GM21360 (cell line): ENCODE measurements at regions not wholly inside any gene's neighbourhood (a gene's known extent, or its start where the extent isn't known, plus 50 kb on each side); places are given as distances from the start of the nearest gene placed in this dataset.
A peak's percentile ranks its signal among the peaks of the same experiment; 100 is the strongest.
"Not testable (repeated sequence)": the region's sequence is repeated elsewhere in the genome, so short reads cannot be mapped to it uniquely, and the experiment has no call there.

Experiments
- ATAC-seq: cut with Tn5 transposase; IDR thresholded peaks from one replicate; pipeline ENCODE4 v1.9.1; 2021; ENCODE audit warnings: mild to moderate bottlenecking, moderate library complexity; ENCODE audit not compliant: unreplicated experiment

DNA sequence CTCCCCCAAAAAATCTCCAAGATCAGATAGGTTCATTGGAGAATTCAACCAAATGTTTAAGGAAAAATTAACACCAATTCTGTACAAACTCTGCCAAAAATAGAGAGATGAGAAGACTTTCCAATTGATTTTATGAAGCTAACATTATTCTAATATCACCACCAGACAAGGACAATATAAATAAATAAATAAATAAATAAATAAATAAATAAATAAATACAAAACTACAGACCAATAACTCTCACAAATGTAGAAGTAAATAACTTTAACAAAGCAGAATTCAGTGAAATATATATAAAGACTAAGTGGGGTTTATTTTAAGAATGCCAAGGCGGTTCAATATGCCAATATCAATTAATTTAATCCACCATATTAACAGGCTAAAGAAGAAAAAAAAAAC lies 425.9 kb upstream of the GHITM start:
- no peak for ATAC-seq

DNA sequence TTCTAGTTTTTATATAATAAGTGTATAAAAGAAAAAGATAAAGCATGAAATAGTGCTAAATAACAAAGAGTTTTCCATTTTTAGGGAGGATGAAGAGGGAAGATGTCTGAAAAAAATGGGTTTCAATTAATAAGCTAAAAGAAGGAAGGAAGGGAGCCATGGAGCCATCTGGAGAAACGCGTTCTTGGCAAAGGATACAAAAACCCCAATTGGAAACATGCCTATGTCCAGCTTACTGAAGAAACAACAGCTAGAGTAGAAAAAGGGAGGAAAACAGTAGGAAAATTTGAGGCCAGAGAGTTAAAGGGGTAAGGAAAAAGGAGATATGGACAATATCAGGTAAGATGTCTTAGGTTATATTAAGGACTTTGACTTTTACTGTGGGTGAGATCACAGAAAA lies 416.2 kb upstream of the GHITM start:
- no peak for ATAC-seq

DNA sequence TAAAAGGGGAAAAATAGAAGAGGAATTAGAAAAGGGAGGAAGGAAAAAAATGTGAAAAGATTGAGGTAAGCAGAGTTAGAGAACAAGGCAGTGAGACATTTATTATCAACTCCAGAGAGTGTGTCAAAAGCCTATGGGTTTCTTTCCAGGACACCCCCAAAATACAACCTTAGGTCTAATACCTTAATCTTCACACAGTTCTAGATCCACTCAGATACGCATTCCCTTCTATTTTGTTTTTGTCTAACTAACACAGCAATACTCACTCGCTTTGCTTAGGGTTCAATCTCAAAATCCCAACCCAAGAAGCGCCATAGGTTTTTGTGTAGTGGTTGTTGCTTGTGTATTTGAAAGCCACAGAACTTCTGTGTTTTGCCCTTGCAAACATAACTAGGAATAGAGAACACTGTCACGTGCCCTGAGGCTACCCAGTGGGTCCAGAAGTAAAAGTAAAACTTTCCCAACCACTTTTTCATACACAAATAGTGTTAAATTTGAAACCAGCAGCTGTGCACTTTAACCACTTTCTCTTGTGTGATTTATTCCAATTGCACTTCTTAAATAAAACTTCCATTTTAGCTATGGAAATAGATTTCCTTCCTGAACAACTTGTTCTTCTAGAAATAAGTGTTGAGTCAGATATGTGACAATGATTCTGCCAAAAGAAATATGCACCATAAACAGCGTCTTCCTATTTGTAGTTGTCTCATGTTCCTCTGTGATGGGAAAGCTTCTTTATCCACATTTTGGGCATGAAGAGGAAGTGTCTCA lies 414.7 kb upstream of the GHITM start:
- peak; percentile 85 for ATAC-seq

DNA sequence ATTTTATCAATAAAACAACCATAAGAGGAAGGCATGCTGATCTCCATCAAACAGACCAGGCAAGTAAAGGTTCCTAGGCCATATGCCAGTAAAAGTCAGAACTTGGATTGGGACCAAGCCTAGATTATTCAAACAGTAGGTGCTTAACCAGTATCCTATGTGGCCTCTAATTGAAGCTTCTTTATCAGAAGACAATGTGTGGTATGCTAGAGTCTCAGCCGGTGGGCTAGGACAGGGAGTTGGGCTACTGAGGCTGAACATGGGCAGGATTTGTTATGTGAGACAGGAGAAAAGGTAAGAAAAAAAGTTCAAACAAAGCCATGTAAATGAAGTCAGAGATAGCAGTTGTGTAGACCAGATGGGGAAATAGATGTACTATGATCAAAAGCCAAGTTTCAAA lies 413.7 kb upstream of the GHITM start:
- no peak for ATAC-seq

DNA sequence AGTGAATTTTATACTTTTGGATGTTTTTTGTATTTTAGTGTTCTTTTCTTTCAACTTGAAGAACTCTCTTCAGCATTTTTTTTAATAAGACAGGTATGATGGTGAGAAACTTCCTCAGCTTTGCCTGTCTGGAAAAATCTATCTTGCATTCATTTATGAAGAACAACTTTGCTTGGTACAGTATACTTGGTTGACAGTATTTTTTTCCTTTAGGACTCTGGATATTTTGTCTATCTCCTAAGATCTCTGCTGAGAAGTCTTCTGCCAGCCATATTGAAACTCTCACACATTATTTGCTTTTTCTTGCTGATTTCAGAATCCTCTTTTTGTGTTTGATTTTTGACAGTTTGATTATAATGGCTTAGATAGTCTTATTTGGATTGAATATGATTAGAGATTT lies 405.0 kb upstream of the GHITM start:
- ATAC-seq = no peak

DNA sequence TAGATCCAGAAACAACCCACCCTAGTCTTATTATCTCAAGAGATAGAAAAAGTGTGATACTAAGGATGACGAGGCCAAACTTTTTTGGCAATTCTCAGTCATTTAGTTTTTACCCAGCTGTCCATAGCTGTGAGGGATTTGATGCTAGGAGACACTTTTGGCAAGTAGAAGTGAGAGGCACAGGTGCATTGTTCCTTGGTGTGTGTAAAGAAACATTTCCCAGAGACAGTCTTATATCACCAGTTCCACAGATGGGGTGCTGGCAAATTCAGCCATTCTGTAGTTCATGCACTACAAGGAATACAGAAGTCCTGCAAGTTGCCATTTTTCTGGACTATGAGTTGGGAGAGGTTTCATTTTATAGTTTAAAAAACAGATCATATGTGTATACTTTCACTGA lies 403.3 kb upstream of the GHITM start:
- no peak for ATAC-seq

DNA sequence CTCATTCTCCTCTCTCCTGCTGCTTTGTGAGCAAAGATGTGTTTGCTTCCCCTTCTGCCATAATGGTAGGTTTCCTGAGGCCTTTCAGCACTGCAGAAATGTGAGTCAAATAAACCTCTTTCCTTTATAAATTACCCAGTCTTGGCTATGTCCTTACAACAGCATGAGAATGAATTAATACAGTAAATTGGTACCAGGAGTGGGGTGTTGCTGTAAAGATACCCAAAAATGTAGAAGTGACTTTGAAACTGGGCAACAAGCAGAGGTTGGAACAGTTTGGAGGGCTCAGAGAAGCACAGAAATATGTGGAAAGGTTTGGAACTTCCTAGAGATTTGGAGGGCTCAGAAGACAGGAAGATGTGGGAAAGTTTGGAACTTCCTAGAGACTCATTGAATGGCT lies 388.7 kb upstream of the GHITM start:
- ATAC-seq = no peak

DNA sequence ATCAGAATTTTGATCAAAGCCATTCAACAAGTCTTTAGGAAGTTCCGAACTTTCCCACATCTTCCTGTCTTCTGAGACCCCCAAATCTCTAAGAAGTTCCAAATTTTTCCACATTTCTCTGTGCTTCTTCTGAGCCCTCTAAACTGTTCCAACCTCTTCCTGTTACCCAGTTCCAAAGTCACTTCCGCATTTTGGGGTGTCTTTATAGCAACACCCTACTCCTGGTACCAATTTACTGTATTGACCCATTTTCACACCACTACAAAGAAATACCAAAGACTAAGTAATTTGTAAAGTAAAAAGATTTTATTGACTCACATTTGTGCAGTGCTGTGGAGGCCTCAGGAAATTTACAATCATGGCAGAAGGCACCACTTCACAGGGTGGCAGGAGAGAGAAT lies 385.8 kb upstream of the GHITM start:
- ATAC-seq = no peak

DNA sequence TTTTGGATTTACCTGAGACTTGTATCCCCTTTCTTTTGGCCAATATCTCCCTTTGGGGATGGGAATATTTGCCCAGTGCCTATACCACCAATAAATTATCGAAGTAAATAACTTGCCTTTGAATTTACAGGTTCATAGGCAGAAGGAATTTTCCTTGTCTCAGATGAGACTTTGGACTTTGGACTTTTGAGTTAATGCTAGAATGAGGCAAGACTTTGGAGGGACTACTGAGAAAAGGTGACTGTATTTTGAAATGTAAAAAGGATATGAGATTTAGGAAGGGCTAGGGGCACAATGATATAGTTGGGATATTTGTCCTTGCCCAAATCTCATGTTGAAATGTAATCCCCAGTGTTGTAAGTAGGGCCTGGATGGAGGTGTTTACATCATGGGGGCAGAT lies 384.5 kb upstream of the GHITM start:
- no peak for ATAC-seq

DNA sequence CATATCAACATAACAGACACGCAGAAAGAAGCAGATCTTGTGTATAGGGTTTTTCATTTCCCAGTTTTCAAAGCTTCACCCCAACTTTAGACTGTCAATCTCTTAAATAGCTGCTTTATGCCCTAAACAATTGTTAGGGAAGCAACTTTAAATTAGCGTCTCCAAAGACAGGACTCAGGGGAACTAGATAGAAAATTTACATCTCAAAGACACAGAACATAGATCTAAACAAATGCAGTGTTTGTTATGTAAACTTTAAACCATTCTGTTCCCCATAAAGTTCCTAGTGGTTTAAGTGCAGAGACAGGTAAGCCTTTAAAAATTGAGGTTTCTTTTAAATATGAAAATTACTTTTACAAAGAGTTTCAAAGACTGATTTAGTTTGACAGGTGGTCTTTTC lies 379.2 kb upstream of the GHITM start:
- ATAC-seq = no peak

DNA sequence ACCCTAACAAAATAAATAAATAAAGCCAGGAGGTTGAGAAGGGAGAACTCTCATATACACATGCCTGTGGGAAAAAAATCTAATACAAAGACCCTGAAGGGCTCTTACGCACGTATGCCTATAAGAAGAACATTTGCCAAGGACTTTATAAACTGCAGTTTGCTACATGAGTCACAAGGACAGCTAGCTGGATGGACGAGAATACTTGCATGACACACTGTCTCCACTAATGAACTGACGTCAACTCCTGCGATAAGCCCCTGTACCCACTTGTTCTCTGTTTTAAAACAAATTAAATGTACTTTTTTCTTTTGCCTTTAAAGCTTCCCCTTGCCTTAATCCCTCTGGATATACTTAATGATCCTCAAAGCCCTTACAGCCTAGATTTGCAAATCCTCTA lies 374.6 kb upstream of the GHITM start:
- ATAC-seq = no peak

DNA sequence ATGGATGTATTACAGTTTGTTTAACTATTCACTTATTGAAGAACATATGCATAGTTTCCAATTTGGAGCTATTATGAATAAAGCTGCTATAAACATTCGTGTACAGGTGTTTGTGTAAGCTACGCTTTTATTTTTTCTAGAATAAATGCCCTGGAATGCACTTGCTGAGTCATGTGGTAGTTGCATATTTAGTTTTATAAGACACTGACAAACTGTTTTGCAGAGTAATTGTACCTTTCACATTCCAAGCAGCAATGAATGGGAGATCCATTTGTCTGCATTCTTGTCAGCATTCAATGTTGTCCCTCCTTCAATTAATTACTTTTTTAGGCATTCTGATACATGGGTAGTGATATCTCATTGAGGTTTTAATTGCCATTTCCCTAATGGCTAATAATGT lies 373.6 kb upstream of the GHITM start:
- ATAC-seq = no peak

DNA sequence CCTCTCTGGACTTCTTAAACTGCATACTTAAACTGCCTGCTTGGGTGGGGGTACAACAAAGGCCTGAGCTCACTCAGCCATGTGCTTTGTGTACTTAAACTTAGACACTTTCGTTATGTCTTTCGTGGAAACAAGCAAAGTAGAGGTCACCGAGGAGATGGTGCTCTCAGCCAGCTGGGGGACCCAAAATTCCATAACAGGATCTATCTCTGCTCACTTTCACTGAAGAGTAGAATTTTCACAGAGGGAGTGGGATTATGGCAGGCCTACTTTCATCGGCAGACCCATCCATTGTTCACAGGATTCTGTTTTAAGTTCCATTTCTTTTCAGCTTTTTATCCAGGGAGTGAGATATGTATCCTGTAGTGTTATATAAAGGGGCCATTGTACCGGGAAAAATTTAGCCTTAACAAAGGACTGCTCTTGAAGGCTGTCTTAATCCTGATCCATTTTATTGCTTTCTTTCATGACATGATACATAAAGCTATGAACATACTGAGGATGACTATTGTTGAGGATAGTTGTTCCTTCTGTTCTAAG lies 370.0 kb upstream of the GHITM start:
- ATAC-seq = no peak

DNA sequence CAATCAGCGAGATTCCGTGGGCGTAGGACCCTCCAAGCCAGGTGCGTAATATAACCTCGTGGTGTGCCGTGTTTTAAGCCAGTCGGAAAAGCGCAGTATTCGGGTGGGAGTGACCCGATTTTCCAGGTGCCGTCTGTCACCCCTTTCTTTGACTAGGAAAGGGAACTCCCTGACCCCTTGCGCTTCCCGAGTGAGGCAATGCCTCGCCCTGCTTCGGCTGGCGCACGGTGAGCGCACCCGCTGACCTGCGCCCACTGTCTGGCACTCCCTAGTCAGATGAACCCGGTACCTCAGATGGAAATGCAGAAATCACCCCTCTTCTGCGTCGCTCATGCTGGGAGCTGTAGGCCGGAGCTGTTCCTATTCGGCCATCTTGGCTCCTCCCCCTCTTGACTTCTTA lies 352.6 kb upstream of the GHITM start:
- ATAC-seq = not testable (repeated sequence)

DNA sequence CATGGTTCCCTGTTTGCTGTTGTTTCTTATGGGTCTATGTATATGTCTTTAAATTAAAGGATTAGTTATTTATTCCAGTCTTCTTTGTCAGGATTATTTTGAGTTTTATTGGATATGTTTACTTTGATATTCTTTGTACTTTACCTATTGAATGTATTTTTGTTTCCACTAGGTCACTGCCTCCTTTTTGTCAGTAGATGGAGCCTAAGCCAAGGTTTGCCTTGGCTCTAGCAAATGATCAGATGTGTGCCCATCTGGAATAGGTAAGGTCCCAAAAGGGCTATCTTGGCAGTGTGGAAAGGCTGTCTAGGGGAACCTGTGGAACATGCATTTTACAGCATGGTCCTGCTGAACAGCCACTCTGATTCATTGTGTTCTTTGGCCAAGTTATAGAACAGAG lies 337.3 kb upstream of the GHITM start:
- no peak for ATAC-seq

DNA sequence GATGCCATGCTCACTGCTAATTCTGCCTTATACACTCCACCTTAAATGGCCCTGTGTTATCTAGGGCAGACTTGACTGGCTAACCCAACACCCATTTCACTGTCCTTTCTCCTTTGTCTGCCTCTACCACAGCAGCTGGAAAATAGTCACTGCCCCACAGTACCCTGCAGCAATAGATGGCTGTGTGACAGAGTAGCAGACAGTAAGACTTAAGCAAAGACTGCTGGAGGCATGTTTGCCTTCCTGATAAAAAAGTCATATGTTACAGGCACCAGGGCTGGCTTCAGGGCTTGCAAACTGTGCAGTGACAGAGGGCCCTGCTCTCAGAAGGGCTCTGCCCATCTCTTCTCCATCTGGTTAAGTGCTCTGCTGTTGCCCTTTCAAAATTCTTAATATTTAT lies 332.6 kb upstream of the GHITM start:
- no peak for ATAC-seq

DNA sequence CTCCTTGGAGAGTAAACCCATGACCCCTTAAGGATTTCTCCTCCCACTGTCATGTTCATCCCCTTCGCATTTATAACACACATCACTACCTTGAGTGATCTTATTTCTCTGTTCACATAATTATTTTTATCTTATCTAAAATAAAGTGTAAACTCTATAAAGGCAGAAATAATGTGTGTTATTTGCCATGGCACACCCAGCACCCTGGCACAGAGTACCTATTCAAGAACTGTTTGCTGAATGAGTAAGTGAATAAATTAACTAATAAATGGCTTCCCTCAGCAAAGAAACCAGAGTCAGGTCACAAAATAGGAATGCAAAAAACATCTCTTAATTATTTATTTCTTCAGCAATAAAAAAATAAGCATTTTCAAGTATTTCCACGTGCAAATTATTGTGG lies 330.3 kb upstream of the GHITM start:
- ATAC-seq = no peak

DNA sequence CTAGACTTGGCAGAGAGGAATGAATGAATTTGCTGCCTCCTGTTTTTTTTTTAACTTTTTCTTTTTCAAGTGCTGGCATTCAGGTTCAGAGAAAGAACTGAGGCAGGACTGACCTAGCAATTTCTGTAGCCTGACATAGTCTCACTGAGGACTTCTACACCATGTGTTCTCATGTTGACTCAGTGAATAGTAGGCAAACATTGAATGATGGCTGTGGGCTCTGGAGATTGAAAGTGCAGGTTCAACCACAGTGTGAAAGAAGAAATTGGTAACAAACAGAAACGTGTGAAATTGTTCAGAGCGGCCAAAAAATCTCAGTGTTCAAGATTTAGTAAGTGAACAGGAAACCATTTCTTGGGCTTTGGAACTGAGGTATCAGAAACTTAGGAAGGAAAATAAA lies 322.4 kb upstream of the GHITM start:
- peak; percentile 54 for ATAC-seq

DNA sequence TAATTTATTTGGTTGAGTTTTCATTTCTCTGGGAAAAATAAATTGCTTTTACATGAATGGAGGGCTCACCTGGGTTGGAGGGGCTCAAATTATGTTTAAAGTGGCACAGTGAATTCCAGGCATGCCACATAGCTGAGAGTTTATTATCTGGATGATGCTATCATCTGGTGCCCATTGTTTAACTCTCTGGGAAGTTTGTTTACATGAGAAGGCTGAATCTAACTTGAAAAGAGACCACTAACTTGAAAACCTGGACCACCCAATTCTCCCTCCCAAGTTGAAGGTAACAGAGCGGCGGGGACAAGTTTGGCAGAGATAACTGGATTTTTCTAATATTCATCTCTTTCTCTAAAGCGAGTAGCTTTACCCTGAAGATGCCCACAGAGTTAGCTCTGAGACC lies 321.5 kb upstream of the GHITM start:
- ATAC-seq = no peak

DNA sequence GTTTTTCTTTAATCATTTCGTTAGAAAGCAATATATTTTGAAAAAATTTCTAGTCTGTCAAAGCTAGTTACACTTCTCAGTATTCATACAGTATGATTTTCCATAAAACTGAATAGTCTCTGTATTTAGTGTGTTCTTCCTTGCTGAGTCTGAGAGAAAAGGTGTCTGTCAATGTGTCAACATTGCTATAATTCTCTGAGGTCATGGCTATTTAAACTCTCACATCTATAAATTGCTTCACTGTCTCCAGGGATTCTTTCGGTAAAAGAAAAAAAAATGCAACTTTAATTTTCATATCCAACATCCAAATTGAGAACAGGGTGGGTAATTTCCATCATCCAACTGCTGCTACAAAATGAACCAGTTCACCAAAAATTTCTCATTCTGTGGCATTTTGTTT lies 319.7 kb upstream of the GHITM start:
- ATAC-seq = no peak

DNA sequence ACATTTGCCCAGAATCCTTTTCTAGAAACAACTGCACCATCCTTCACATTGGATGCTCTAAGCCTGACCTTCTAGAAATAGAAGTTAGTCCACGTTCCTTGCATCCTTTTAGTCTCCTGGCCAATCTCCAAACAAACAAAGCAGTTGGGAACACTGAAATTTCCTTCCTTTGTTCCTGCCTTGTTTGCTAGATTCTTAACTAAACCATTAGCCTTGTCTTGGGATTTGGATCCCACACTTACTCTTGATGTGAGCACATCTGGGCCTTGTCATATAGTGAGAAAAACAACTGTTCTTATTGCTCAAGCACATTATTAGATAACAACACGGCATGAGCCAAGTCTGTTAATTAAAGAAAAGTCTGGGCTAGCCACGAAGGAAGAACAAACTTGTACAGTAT lies 319.3 kb upstream of the GHITM start:
- ATAC-seq = no peak

DNA sequence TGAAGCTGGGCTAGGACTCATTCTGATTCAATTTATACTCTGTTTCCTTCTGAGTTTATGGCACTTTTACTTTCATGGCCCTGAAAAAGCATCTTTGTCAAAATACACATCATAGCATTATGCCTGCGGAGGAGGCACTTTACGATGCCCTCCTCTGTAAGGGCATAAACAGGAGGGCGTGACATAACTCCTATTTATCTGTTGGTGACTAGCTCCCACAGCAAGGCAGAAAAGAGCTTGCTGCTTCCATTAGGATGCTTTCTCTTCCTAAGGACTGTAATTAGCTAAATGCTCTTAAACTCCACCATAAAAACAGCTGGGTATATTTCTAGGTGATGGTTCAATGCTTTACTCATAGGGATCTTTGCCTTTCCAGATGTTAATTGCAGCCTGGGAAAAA lies 315.2 kb upstream of the GHITM start:
- ATAC-seq = no peak

DNA sequence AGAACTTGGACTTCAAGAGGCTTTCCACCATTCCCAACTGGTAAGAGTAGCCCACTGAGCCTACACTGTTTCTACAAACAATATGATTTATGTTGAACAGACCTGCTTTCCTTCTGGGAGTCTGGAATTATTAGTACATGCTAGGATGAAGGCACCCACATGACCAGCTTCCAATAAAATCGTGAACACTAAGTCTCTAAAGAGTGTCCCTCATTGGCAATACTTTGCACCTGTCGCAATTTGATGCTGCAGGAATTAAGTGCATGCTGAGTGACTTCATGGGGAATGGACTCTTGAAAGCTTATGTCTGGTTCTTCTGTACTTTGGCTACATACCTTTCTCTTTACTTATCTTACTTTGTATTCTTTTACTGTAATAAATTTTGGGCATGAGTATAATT lies 305.2 kb upstream of the GHITM start:
- no peak for ATAC-seq
